Esophagus muscularis mucosa (tissue), 4 donors: ENCODE measurements at regions not wholly inside any gene's neighbourhood (a gene's known extent, or its start where the extent isn't known, plus 50 kb on each side); places are given as distances from the start of the nearest gene placed in this dataset.

Source experiments
- DNase-seq: peaks from one replicate; pipeline ENCODE4 v3.0.0-alpha.2; 2017; ENCODE audit errors: extremely low spot score
- H3K27ac ChIP-seq, 4 donors: fragments of 200-600 bp; sonication (generic); replicated peaks in 1 of 4; 1 replicate in 3 of 4; 2 replicates in 1 of 4; pipeline ENCODE4 v1.5.1; 2016 to 2019; ENCODE audit warnings: mild to moderate bottlenecking in 1 of 4
- H3K27me3 ChIP-seq, 4 donors: fragments of 200-600 bp; sonication (generic); one replicate each; pipeline versions ENCODE4 v1.5.1 to v1.6.0; 2016 to 2019
- H3K36me3 ChIP-seq, 4 donors: fragments of 200-600 bp; sonication (generic); one replicate each; pipeline ENCODE4 v1.5.1; 2016 to 2019
- H3K4me1 ChIP-seq, 4 donors: fragments of 200-600 bp; sonication (generic); one replicate each; pipeline ENCODE4 v1.5.1; 2016 to 2019
- H3K4me3 ChIP-seq, 4 donors: fragments of 200-600 bp; sonication (generic); 1 replicate in 2 of 4; 2 replicates in 2 of 4; pipeline ENCODE4 v1.5.1; 2016 to 2019; ENCODE audit warnings: mild to moderate bottlenecking in 4 of 4, moderate library complexity in 1 of 4
- H3K9me3 ChIP-seq, 4 donors: fragments of 200-600 bp; sonication (generic); 1 replicate in 3 of 4; 2 replicates in 1 of 4; pipeline ENCODE4 v1.5.1; 2016 to 2019
- CTCF ChIP-seq, 3 experiments: fragments of 200-600 bp in 2 of 3; fragments of 450-650 bp in 1 of 3; sonication (generic) in 2 of 3; IDR thresholded peaks; one replicate each; pipeline ENCODE4 v1.5.1; 2017 to 2019; ENCODE audit warnings: antibody characterized with exemption in 3 of 3, mild to moderate bottlenecking in 2 of 3, moderate library complexity in 1 of 3
- EP300 ChIP-seq: sonication (generic); formaldehyde crosslinking; IDR thresholded peaks from one replicate; pipeline ENCODE4 v1.6.1; 2017; ENCODE audit warnings: antibody characterized with exemption
- POLR2A ChIP-seq: fragments of 450-650 bp; IDR thresholded peaks from one replicate; pipeline ENCODE4 v1.6.1; 2017; ENCODE audit warnings: antibody characterized with exemption, moderate library complexity, mild to moderate bottlenecking, low read depth
- POLR2AphosphoS5 ChIP-seq, 2 donors: sonication (generic); formaldehyde crosslinking; IDR thresholded peaks; one replicate each; pipeline ENCODE4 v1.6.1; 2017; ENCODE audit warnings: antibody characterized with exemption in 2 of 2
- WGBS: methylation state at CpG from one replicate; pipeline ENCODE4 v1.1.5; 2018; 5-methylcytosine and 5-hydroxymethylcytosine counted together
- intact Hi-C: fragments of 100-400 bp; cut with DNase I; formaldehyde crosslinking; loops from one replicate; pipeline ENCODE4 v1.15.1; 2023

- no peak for TF ChIP-seq POLR2AphosphoS5 (IDR thresholded peaks at IDR 0.05)
- no peak for TF ChIP-seq CTCF (IDR thresholded peaks at IDR 0.05)
- TF ChIP-seq POLR2A, result no peak
- no peak for TF ChIP-seq EP300
- WGBS, result 39% methylated on average over 17 of the region's 35 CpGs
- peaks cover 0 to 17% (median 10%) of the 10 kb centered on the region in 4 donors for H3K4me1 ChIP-seq
- no peak for DNase-seq
- no peak overlapping the region for H3K27ac ChIP-seq
- no peaks in the 10 kb centered on the region for H3K36me3 ChIP-seq
- no peaks in the 10 kb centered on the region for H3K9me3 ChIP-seq
- H3K27me3 ChIP-seq, result peaks cover 0 to 88% (median 30%) of the 10 kb centered on the region in 4 donors
- H3K4me3 ChIP-seq, result no peak overlapping the region
- intact Hi-C loops, result no loop called here
Observed at GRCh38 chr7:1322240-1323110, 89.8 kb downstream of the UNCX start.

GRCh38 chr7:1323178-1324027 lies 90.7 kb downstream of the UNCX start:
- Histone ChIP-seq H3K27me3 (peaks cover 0 to 81% (median 30%) of the 10 kb centered on the region in 4 donors), H3K27ac (no peak overlapping the region), H3K9me3 (no peaks in the 10 kb centered on the region), H3K36me3 (no peaks in the 10 kb centered on the region), H3K4me3 (no peak overlapping the region), H3K4me1 (peaks cover 0 to 17% (median 10%) of the 10 kb centered on the region in 4 donors)
- WGBS, result 8% methylated on average over 29 of the region's 63 CpGs
- no peak for TF ChIP-seq CTCF (IDR thresholded peaks at IDR 0.05)
- TF ChIP-seq POLR2A, result no peak
- TF ChIP-seq EP300, result no peak
- no peak for TF ChIP-seq POLR2AphosphoS5 (IDR thresholded peaks at IDR 0.05)
- intact Hi-C loops, result no loop called here
- DNase-seq, result no peak

GRCh38 chr7:1324028-1324900 lies 91.6 kb downstream of the UNCX start:
- Histone ChIP-seq H3K4me3 (no peak overlapping the region), H3K27ac (no peak overlapping the region), H3K27me3 (peaks cover 0 to 79% (median 31%) of the 10 kb centered on the region in 4 donors), H3K4me1 (peaks cover 0 to 17% (median 10%) of the 10 kb centered on the region in 4 donors), H3K9me3 (no peaks in the 10 kb centered on the region), H3K36me3 (no peaks in the 10 kb centered on the region)
- DNase-seq, result no peak
- TF ChIP-seq EP300 (no peak), POLR2A (no peak), POLR2AphosphoS5 (IDR thresholded peaks at IDR 0.05) (no peak), CTCF (IDR thresholded peaks at IDR 0.05) (no peak)
- WGBS, result 87% methylated on average over 28 of the region's 30 CpGs
- intact Hi-C loops, result no loop called here

- Histone ChIP-seq H3K36me3 (no peaks in the 10 kb centered on the region), H3K27me3 (peaks cover 0 to 89% (median 32%) of the 10 kb centered on the region in 4 donors), H3K27ac (no peak overlapping the region), H3K9me3 (no peaks in the 10 kb centered on the region), H3K4me1 (peaks cover 0 to 17% (median 10%) of the 10 kb centered on the region in 4 donors), H3K4me3 (no peak overlapping the region)
- 79% methylated on average over 11 of the region's 17 CpGs for WGBS
- TF ChIP-seq POLR2AphosphoS5 (IDR thresholded peaks at IDR 0.05) (no peak), CTCF (IDR thresholded peaks at IDR 0.05) (no peak), EP300 (no peak), POLR2A (no peak)
- no peak for DNase-seq
- intact Hi-C loops, result no loop called here
Observed at GRCh38 chr7:1325246-1325645, 92.6 kb downstream of the UNCX start.
